ENCODE measurements at regions not wholly inside any gene's neighbourhood (a gene's known extent, or its start where the extent isn't known, plus 50 kb on each side); places are given as distances from the start of the nearest gene placed in this dataset.

GRCh38 chr6:21715180-21715579 lies 121.6 kb downstream of the SOX4 start:
- H3K18ac ChIP-seq (ENCODE audit: low read depth, low read length), result no peak overlapping the region
- no peak for TF ChIP-seq MAFK (IDR thresholded peaks at IDR 0.05; ENCODE audit: low read depth, low read length)
- H2AK9ac ChIP-seq (replicated peaks; ENCODE audit: low read depth, low read length, poor library complexity), result no peak overlapping the region
- no peak overlapping the region for H2BK120ac ChIP-seq (ENCODE audit: low read depth, low read length)
- H3K9me1 ChIP-seq (ENCODE audit: insufficient read depth, low read length), result peaks cover 3% of the 10 kb centered on the region; the same call in 1 of the 2 replicates
- 0 out of 4 replicates have a peak, but pooled peaks cover 0 to 1% of the 10 kb centered on the region in 2 experiments for H3K79me1 ChIP-seq (ENCODE audit: low read depth in 1 of 2, low read length in 2 of 2)
- no peak overlapping the region for H3K4me2 ChIP-seq (ENCODE audit: low read depth, low read length)
- H3K36me3 ChIP-seq (ENCODE audit: control insufficient read depth, insufficient read depth, low read length), result 0 out of 2 replicates have a peak, but pooled peaks cover 4% of the 10 kb centered on the region
- H4K20me1 ChIP-seq (ENCODE audit: insufficient read depth, low read length), result no peaks in the 10 kb centered on the region
- no peak overlapping the region for H3K56ac ChIP-seq (ENCODE audit: extremely low read depth, insufficient read depth, low read length)
- H4K5ac ChIP-seq (ENCODE audit: low read depth, low read length), result no peak overlapping the region
- no peak overlapping the region for H2BK20ac ChIP-seq (ENCODE audit: low read depth, low read length)
- WGBS, 2 experiments (ENCODE audit: extremely low coverage in 2 of 2, insufficient read length in 1 of 2), result no CpG with 5 or more reads among the region's 5 CpGs
- H3K9ac ChIP-seq (ENCODE audit: low read depth, low read length), result no peak overlapping the region
- H3K23ac ChIP-seq (ENCODE audit: low read depth, low read length), result no peak overlapping the region
- H2AFZ ChIP-seq (replicated peaks; ENCODE audit: low read length, poor library complexity), result no peak overlapping the region
- no peak overlapping the region for H3K4me3 ChIP-seq (ENCODE audit: insufficient read depth, low read depth, low read length)
- no peak overlapping the region for H4K91ac ChIP-seq (ENCODE audit: insufficient read depth, low read depth, low read length)
- ATAC-seq (ENCODE audit: low read depth) (no peak), DNase-seq (no peak)
- 0 out of 2 replicates have a peak, but pooled peaks cover 1% of the 10 kb centered on the region for H3K27me3 ChIP-seq (ENCODE audit: control insufficient read depth, insufficient read depth, low read length)
- no peak overlapping the region for H2BK5ac ChIP-seq (ENCODE audit: low read depth, low read length, poor library complexity, severe bottlenecking)
- H3K4me1 ChIP-seq (ENCODE audit: control insufficient read depth, insufficient read depth, low read length), result no peaks in the 10 kb centered on the region
- dilution Hi-C loops (cut with HindIII; ENCODE audit: low sequenced_read_pairs, unreplicated experiment) (no loop called here), in situ Hi-C loops (cut with MboI; ENCODE audit: low sequenced_read_pairs) (no loop called here), intact Hi-C loops (cut with micrococcal nuclease) (no loop called here)
- H4K8ac ChIP-seq (ENCODE audit: low read depth in 2 of 2, low read length in 2 of 2), result no peak overlapping the region
- no TSS peak for BruUV-seq (replicated peaks)
- H3K9me3 ChIP-seq (ENCODE audit: control insufficient read depth, insufficient read depth, low read length), result peaks cover 5% of the 10 kb centered on the region
- no peak overlapping the region for H3K27ac ChIP-seq (ENCODE audit: insufficient read depth, low read length)
- ChIA-PET CTCF (no interaction called here), POLR2A (ENCODE audit: unreplicated experiment) (no interaction called here)
- H3K4ac ChIP-seq (ENCODE audit: low read depth, low read length), result no peak overlapping the region
- H2BK15ac ChIP-seq (ENCODE audit: low read depth, low read length), result no peak overlapping the region
- no peak overlapping the region for H2AK5ac ChIP-seq (ENCODE audit: low read depth, low read length)
- no peak overlapping the region for H3K14ac ChIP-seq (replicated peaks; ENCODE audit: low read depth, low read length)
